ENCODE measurements at regions not wholly inside any gene's neighbourhood (a gene's known extent, or its start where the extent isn't known, plus 50 kb on each side); places are given as distances from the start of the nearest gene placed in this dataset.

DNA sequence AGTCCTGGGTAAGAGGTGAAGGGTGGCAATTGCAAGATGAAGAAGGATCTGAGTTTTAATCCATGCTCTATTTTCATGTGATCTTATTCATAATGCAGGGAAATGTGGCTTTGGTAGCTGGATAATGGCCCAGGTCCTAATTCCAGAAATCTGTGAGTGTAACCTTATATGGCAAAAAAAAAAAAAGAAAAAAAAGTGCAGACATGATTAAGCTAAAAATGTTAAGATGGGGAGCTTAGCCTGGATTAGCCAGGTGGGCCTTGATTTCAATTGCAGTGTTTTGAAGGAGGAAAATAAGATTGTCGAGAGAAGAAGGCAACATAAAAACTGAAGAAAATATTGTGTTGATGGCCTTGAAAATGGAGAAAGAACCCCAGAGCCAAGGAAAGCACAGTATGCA is 867.7 kb upstream of the HS3ST1 start:
- dilution Hi-C loops (cut with MboI; ENCODE audit: extremely low pct_ligation_motif_present, low sequenced_read_pairs) = no loop called here
- H3K9me1 ChIP-seq (ENCODE audit: control insufficient read depth, extremely low read depth, insufficient read depth, low read length) = no peaks in the 10 kb centered on the region
- FAIRE-seq (no peak), DNase-seq (ENCODE audit: low read depth, low spot score) (no peak)
- no peak overlapping the region for H3K9ac ChIP-seq (ENCODE audit: control insufficient read depth, extremely low read depth, insufficient read depth, low read length)
- no peak for TF ChIP-seq EZH2 (IDR thresholded peaks at IDR 0.05; ENCODE audit: low read length)
- TF ChIP-seq CTCF (optimal IDR thresholded peaks at IDR 0.05 in 1 of 3, IDR thresholded peaks at IDR 0.05 in 1 of 3, conservative IDR thresholded peaks at IDR 0.05 in 1 of 3; ENCODE audit: extremely low read depth in 1 of 3, insufficient read depth in 2 of 3, low read length in 3 of 3) = no peak
- H3K4me2 ChIP-seq (ENCODE audit: control insufficient read depth, extremely low read depth, insufficient read depth, low read depth, low read length) = no peak overlapping the region
- no peaks in the 10 kb centered on the region for H4K20me1 ChIP-seq (ENCODE audit: control insufficient read depth, extremely low read depth, insufficient read depth, low read length)
- no peak overlapping the region for H3K27ac ChIP-seq (ENCODE audit: control insufficient read depth, insufficient read depth, low read length)
- no peak overlapping the region for H2AFZ ChIP-seq (ENCODE audit: control insufficient read depth, low read length)
- no peaks in the 10 kb centered on the region for H3K36me3 ChIP-seq (ENCODE audit: control insufficient read depth in 2 of 2, extremely low read depth in 1 of 2, insufficient read depth in 2 of 2, low read length in 2 of 2)
- H3K27me3 ChIP-seq (ENCODE audit: control insufficient read depth, extremely low read depth, insufficient read depth, low read length) = no peaks in the 10 kb centered on the region
- no peaks in the 10 kb centered on the region for H3K9me3 ChIP-seq (ENCODE audit: control insufficient read depth, low read depth, low read length)
- H3K4me1 ChIP-seq (ENCODE audit: control insufficient read depth, extremely low read depth, insufficient read depth, low read length) = no peaks in the 10 kb centered on the region
- no peaks in the 10 kb centered on the region for H3K79me2 ChIP-seq (ENCODE audit: control insufficient read depth, insufficient read depth, low read length)
- no peak overlapping the region for H3K4me3 ChIP-seq (ENCODE audit: control insufficient read depth in 2 of 3, extremely low read depth in 1 of 3, insufficient read depth in 2 of 3, low read depth in 1 of 3, low read length in 3 of 3)

DNA sequence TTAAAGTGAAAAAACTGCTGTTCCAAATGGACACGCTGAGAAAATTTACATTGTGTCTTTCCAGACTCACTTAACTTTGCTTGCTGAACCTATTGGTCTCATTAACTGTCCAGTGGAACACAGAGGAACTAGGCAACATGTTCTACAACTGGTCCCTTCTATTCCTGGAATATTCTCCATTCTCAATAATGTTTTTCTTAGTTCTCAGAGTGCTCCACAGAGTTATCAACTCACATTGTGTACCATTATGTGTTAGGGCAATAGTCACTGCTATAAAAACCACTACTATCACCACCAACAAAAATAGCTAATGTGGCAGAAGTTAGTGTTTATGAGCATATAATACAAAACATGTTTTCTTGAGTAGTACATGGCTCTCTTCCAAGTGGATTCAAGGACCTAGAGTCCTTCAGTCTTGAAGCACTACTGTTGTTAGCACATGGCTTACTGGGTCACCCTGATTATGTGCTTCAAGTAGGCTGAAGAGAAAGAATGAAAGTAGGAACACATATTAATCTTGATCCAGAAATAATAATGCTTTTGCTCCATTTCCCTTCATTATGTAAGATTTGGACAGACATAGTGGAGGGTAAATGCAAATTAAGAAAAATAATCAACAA is 865.3 kb upstream of the HS3ST1 start:
- TF ChIP-seq CTCF (optimal IDR thresholded peaks at IDR 0.05 in 1 of 3, IDR thresholded peaks at IDR 0.05 in 1 of 3, conservative IDR thresholded peaks at IDR 0.05 in 1 of 3; ENCODE audit: extremely low read depth in 1 of 3, insufficient read depth in 2 of 3, low read length in 3 of 3) = no peak
- TF ChIP-seq EZH2 (IDR thresholded peaks at IDR 0.05; ENCODE audit: low read length) = no peak
- dilution Hi-C loops (cut with MboI; ENCODE audit: extremely low pct_ligation_motif_present, low sequenced_read_pairs) = no loop called here
- DNase-seq (ENCODE audit: low read depth, low spot score) (no peak), FAIRE-seq (no peak)
- H3K9me3 ChIP-seq (ENCODE audit: control insufficient read depth, low read depth, low read length) = no peaks in the 10 kb centered on the region
- no peaks in the 10 kb centered on the region for H3K36me3 ChIP-seq (ENCODE audit: control insufficient read depth in 2 of 2, extremely low read depth in 1 of 2, insufficient read depth in 2 of 2, low read length in 2 of 2)
- no peaks in the 10 kb centered on the region for H3K27me3 ChIP-seq (ENCODE audit: control insufficient read depth, extremely low read depth, insufficient read depth, low read length)
- no peak overlapping the region for H3K9ac ChIP-seq (ENCODE audit: control insufficient read depth, extremely low read depth, insufficient read depth, low read length)
- H2AFZ ChIP-seq (ENCODE audit: control insufficient read depth, low read length) = no peak overlapping the region
- H3K4me3 ChIP-seq (ENCODE audit: control insufficient read depth in 2 of 3, extremely low read depth in 1 of 3, insufficient read depth in 2 of 3, low read depth in 1 of 3, low read length in 3 of 3) = no peak overlapping the region
- H3K79me2 ChIP-seq (ENCODE audit: control insufficient read depth, insufficient read depth, low read length) = no peaks in the 10 kb centered on the region
- no peaks in the 10 kb centered on the region for H3K4me1 ChIP-seq (ENCODE audit: control insufficient read depth, extremely low read depth, insufficient read depth, low read length)
- no peaks in the 10 kb centered on the region for H3K9me1 ChIP-seq (ENCODE audit: control insufficient read depth, extremely low read depth, insufficient read depth, low read length)
- H3K4me2 ChIP-seq (ENCODE audit: control insufficient read depth, extremely low read depth, insufficient read depth, low read depth, low read length) = no peak overlapping the region
- H4K20me1 ChIP-seq (ENCODE audit: control insufficient read depth, extremely low read depth, insufficient read depth, low read length) = no peaks in the 10 kb centered on the region
- no peak overlapping the region for H3K27ac ChIP-seq (ENCODE audit: control insufficient read depth, insufficient read depth, low read length)

Data from keratinocyte (primary cell).